ENCODE measurements at regions not wholly inside any gene's neighbourhood (a gene's known extent, or its start where the extent isn't known, plus 50 kb on each side); places are given as distances from the start of the nearest gene placed in this dataset.
"Not testable (repeated sequence)": the region's sequence is repeated elsewhere in the genome, so short reads cannot be mapped to it uniquely, and the experiment has no call there.

GRCh38 chr5:3325201-3325971 is 270.2 kb upstream of the IRX1 start:
- no peak overlapping the region for H2AFZ ChIP-seq (ENCODE audit: low read depth)
- no peaks in the 10 kb centered on the region for H3K36me3 ChIP-seq (ENCODE audit: insufficient read depth)
- no peak overlapping the region for H3K9ac ChIP-seq
- H4K20me1 ChIP-seq (ENCODE audit: insufficient read depth) = no peaks in the 10 kb centered on the region
- no peaks in the 10 kb centered on the region for H3K4me1 ChIP-seq (ENCODE audit: low read depth, poor library complexity, severe bottlenecking)
- no peak overlapping the region for H3K4me2 ChIP-seq
- no peak for TF ChIP-seq CTCF (conservative IDR thresholded peaks at IDR 0.05; ENCODE audit: low read depth, low read length)
- H3K4me3 ChIP-seq (IDR thresholded peaks at IDR 0.05; ENCODE audit: insufficient read depth, low read depth, low read length) = no peak overlapping the region
- no peak overlapping the region for H3K27ac ChIP-seq
- H3K27me3 ChIP-seq (ENCODE audit: insufficient read depth, low read depth) = no peaks in the 10 kb centered on the region
- H3K79me2 ChIP-seq (ENCODE audit: insufficient read depth, low read depth) = no peaks in the 10 kb centered on the region

- H3K4me1 ChIP-seq (ENCODE audit: low read depth, poor library complexity, severe bottlenecking) = no peaks in the 10 kb centered on the region
- H3K4me2 ChIP-seq = no peak overlapping the region
- no peaks in the 10 kb centered on the region for H4K20me1 ChIP-seq (ENCODE audit: insufficient read depth)
- no peak overlapping the region for H3K9ac ChIP-seq
- no peaks in the 10 kb centered on the region for H3K79me2 ChIP-seq (ENCODE audit: insufficient read depth, low read depth)
- no peak overlapping the region for H2AFZ ChIP-seq (ENCODE audit: low read depth)
- no peak for TF ChIP-seq CTCF (conservative IDR thresholded peaks at IDR 0.05; ENCODE audit: low read depth, low read length)
- H3K27me3 ChIP-seq (ENCODE audit: insufficient read depth, low read depth) = no peaks in the 10 kb centered on the region
- no peak overlapping the region for H3K4me3 ChIP-seq (IDR thresholded peaks at IDR 0.05; ENCODE audit: insufficient read depth, low read depth, low read length)
- H3K27ac ChIP-seq = no peak overlapping the region
- H3K36me3 ChIP-seq (ENCODE audit: insufficient read depth) = no peaks in the 10 kb centered on the region
Observed at GRCh38 chr5:3324421-3325101, 271.1 kb upstream of the IRX1 start.

GRCh38 chr5:3323966-3324365 is 271.7 kb upstream of the IRX1 start:
- not testable (repeated sequence) for H3K36me3 ChIP-seq (ENCODE audit: insufficient read depth); H3K4me1 ChIP-seq (ENCODE audit: low read depth, poor library complexity, severe bottlenecking); H3K4me2 ChIP-seq; H2AFZ ChIP-seq (ENCODE audit: low read depth); H3K27ac ChIP-seq; H4K20me1 ChIP-seq (ENCODE audit: insufficient read depth); H3K4me3 ChIP-seq (IDR thresholded peaks at IDR 0.05; ENCODE audit: insufficient read depth, low read depth, low read length); H3K79me2 ChIP-seq (ENCODE audit: insufficient read depth, low read depth); H3K9ac ChIP-seq; H3K27me3 ChIP-seq (ENCODE audit: insufficient read depth, low read depth)

GRCh38 chr5:3323144-3323543 is 272.5 kb upstream of the IRX1 start:
- Histone ChIP-seq H2AFZ (ENCODE audit: low read depth) (no peak overlapping the region), H3K4me1 (ENCODE audit: low read depth, poor library complexity, severe bottlenecking) (no peaks in the 10 kb centered on the region), H3K27ac (no peak overlapping the region), H3K4me2 (no peak overlapping the region), H3K79me2 (ENCODE audit: insufficient read depth, low read depth) (no peaks in the 10 kb centered on the region), H3K36me3 (ENCODE audit: insufficient read depth) (no peaks in the 10 kb centered on the region), H3K27me3 (ENCODE audit: insufficient read depth, low read depth) (no peaks in the 10 kb centered on the region), H3K9ac (no peak overlapping the region), H4K20me1 (ENCODE audit: insufficient read depth) (no peaks in the 10 kb centered on the region), H3K4me3 (IDR thresholded peaks at IDR 0.05; ENCODE audit: insufficient read depth, low read depth, low read length) (no peak overlapping the region)
- TF ChIP-seq CTCF (conservative IDR thresholded peaks at IDR 0.05; ENCODE audit: low read depth, low read length) = no peak

GRCh38 chr5:3322642-3323041 is 273.0 kb upstream of the IRX1 start:
- Histone ChIP-seq H3K36me3 (ENCODE audit: insufficient read depth) (no peaks in the 10 kb centered on the region), H4K20me1 (ENCODE audit: insufficient read depth) (no peaks in the 10 kb centered on the region), H3K4me1 (ENCODE audit: low read depth, poor library complexity, severe bottlenecking) (no peaks in the 10 kb centered on the region), H3K4me3 (IDR thresholded peaks at IDR 0.05; ENCODE audit: insufficient read depth, low read depth, low read length) (no peak overlapping the region), H3K27me3 (ENCODE audit: insufficient read depth, low read depth) (no peaks in the 10 kb centered on the region), H3K9ac (no peak overlapping the region), H3K4me2 (no peak overlapping the region), H3K27ac (no peak overlapping the region), H2AFZ (ENCODE audit: low read depth) (no peak overlapping the region), H3K79me2 (ENCODE audit: insufficient read depth, low read depth) (no peaks in the 10 kb centered on the region)
- TF ChIP-seq CTCF (conservative IDR thresholded peaks at IDR 0.05; ENCODE audit: low read depth, low read length) = no peak

Measured in KMS-11 (cell line).